WERI-Rb-1 (cell line): ENCODE measurements at regions not wholly inside any gene's neighbourhood (a gene's known extent, or its start where the extent isn't known, plus 50 kb on each side); places are given as distances from the start of the nearest gene placed in this dataset.

Experiments used
- DNase-seq: peaks from one replicate; pipeline ENCODE4 v3.0.0-alpha.2; 2020
- H3K27ac ChIP-seq: fragments of 250-450 bp; sonication (Bioruptor Pico); 2 replicates; pipeline ENCODE4 v1.5.1; 2020; ENCODE audit warnings: mild to moderate bottlenecking, moderate library complexity
- H3K27me3 ChIP-seq: fragments of 250-450 bp; sonication (Bioruptor Pico); 2 replicates; pipeline ENCODE4 v1.5.1; 2021; ENCODE audit warnings: mild to moderate bottlenecking, low read depth, moderate library complexity; ENCODE audit not compliant: insufficient read depth, severe bottlenecking
- H3K36me3 ChIP-seq: fragments of 250-450 bp; sonication (Bioruptor Pico); 2 replicates; pipeline ENCODE4 v1.5.1; 2020; ENCODE audit warnings: mild to moderate bottlenecking, moderate library complexity
- H3K4me3 ChIP-seq: 2 replicates; pipeline ENCODE4 v1.5.1; 2011; ENCODE audit warnings: low read depth, mild to moderate bottlenecking, control low read depth, low read length
- H3K9me3 ChIP-seq: fragments of 250-450 bp; sonication (Bioruptor Pico); 2 replicates; pipeline ENCODE4 v1.5.1; 2021; ENCODE audit warnings: mild to moderate bottlenecking, moderate library complexity; ENCODE audit not compliant: severe bottlenecking
- TF ChIP-seq, protein P1 (sequence below): IDR thresholded peaks from 2 replicates; pipeline ENCODE4 v1.5.1; 2011; ENCODE audit warnings: low read depth, mild to moderate bottlenecking, control low read depth, inconsistent platforms, low read length

DNA sequence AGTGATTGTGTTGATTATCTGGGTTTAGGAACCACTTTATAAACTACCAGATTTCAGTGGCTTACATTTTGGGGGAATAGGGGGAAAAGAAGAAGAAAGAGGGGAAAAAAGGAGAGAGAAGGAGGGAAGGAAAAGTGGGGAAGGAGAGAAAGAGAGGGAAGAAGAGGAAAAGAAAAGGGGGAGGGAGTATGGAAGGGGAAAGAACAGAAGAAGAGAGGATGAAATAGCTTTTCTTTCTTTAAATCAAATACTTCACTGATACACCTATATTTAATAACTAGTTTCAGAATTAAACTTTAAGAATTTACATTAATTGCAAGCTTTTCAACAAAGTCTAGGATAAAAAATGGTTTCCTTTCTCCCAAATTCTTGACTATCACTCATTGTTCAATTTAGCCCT lies 289.6 kb downstream of the SDHAF3 start:
- Histone ChIP-seq H3K9me3 (no peaks in the 10 kb centered on the region), H3K27ac (no peak overlapping the region), H3K36me3 (no peaks in the 10 kb centered on the region), H3K4me3 (no peak overlapping the region), H3K27me3 (no peaks in the 10 kb centered on the region)
- DNase-seq, result no peak
- TF ChIP-seq, protein P1, sequence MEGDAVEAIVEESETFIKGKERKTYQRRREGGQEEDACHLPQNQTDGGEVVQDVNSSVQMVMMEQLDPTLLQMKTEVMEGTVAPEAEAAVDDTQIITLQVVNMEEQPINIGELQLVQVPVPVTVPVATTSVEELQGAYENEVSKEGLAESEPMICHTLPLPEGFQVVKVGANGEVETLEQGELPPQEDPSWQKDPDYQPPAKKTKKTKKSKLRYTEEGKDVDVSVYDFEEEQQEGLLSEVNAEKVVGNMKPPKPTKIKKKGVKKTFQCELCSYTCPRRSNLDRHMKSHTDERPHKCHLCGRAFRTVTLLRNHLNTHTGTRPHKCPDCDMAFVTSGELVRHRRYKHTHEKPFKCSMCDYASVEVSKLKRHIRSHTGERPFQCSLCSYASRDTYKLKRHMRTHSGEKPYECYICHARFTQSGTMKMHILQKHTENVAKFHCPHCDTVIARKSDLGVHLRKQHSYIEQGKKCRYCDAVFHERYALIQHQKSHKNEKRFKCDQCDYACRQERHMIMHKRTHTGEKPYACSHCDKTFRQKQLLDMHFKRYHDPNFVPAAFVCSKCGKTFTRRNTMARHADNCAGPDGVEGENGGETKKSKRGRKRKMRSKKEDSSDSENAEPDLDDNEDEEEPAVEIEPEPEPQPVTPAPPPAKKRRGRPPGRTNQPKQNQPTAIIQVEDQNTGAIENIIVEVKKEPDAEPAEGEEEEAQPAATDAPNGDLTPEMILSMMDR, result no peak

GRCh38 chr7:97409346-97409745 lies 291.8 kb downstream of the SDHAF3 start:
- Histone ChIP-seq H3K9me3 (no peaks in the 10 kb centered on the region), H3K36me3 (no peaks in the 10 kb centered on the region), H3K27ac (no peak overlapping the region), H3K27me3 (no peaks in the 10 kb centered on the region), H3K4me3 (no peak overlapping the region)
- no peak for DNase-seq
- TF ChIP-seq, protein P1, result no peak

GRCh38 chr7:97418312-97418711 lies 300.8 kb downstream of the SDHAF3 start:
- no peaks in the 10 kb centered on the region for H3K27me3 ChIP-seq
- no peak for DNase-seq
- TF ChIP-seq, protein P1, result peak; percentile 11; the same call in 1 of the 2 replicates

DNA sequence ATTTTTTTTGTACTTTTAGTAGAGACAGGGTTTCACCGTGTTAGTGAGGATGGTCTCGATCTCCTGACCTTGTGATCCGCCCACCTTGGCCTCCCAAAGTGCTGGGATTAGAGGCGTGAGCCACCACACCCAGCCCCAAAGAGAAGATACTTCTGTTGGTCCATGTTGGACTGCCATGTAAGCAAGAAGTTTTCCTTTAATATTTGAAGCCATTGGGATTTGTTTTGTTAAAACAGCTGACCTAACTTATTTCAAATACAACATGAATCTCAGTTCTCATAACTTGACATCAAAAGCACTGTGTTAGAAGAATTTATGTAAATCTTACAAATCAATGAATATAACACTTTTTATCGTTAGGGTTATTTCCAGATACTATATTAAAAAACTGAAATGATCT lies 302.4 kb downstream of the SDHAF3 start:
- H3K9me3 ChIP-seq, result no peaks in the 10 kb centered on the region
- no peaks in the 10 kb centered on the region for H3K27me3 ChIP-seq
- no peaks in the 10 kb centered on the region for H3K36me3 ChIP-seq
- no peak overlapping the region for H3K4me3 ChIP-seq
- no peak overlapping the region for H3K27ac ChIP-seq
- no peak for DNase-seq
- TF ChIP-seq, protein P1, result no peak

More at GRCh38 chr7:97418312-97418711, 300.8 kb downstream of the SDHAF3 start:
- Histone ChIP-seq H3K4me3 (no peak overlapping the region), H3K9me3 (no peaks in the 10 kb centered on the region), H3K36me3 (no peaks in the 10 kb centered on the region), H3K27ac (no peak overlapping the region)

DNA sequence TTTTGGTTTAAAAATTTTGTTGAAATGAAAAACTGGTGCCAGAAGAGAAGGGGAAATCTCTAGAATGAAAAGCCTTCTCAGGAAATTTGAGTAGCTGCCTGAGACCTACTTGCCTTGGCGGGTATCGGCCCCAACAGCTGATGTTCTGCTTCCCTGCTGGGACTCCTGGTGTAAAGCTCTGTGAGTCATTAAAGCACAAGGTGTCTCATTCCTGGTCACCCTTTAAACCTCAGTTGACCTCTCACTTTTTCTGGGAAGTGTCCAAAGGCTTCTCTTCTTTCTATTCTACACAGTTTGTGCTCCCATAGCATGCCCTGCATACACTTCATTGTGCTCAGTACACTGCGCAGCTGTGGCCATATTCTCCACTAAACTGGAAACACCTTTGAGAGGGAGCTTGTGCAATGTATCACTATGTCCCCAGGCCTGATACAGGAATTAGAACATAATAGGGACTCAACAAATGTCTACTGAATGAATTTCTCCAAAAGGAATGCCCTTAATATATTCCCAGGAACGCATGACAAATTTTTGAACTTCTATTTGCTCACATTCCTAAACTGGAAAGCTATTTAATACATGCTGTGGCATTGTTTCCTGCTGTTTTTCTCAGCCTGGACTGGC lies 303.9 kb downstream of the SDHAF3 start:
- H3K27ac ChIP-seq, result no peak overlapping the region
- TF ChIP-seq, protein P1, result no peak
- no peaks in the 10 kb centered on the region for H3K9me3 ChIP-seq
- no peak for DNase-seq
- no peaks in the 10 kb centered on the region for H3K27me3 ChIP-seq
- H3K4me3 ChIP-seq, result no peak overlapping the region
- H3K36me3 ChIP-seq, result no peaks in the 10 kb centered on the region

GRCh38 chr7:97422046-97422445 lies 304.5 kb downstream of the SDHAF3 start:
- Histone ChIP-seq H3K9me3 (no peaks in the 10 kb centered on the region), H3K27me3 (no peaks in the 10 kb centered on the region), H3K36me3 (no peaks in the 10 kb centered on the region), H3K4me3 (no peak overlapping the region), H3K27ac (no peak overlapping the region)
- DNase-seq, result no peak
- TF ChIP-seq, protein P1, result no peak
